ENCODE measurements at regions not wholly inside any gene's neighbourhood (a gene's known extent, or its start where the extent isn't known, plus 50 kb on each side); places are given as distances from the start of the nearest gene placed in this dataset.

- no peak for TF ChIP-seq CTCF (conservative IDR thresholded peaks at IDR 0.05; ENCODE audit: low read depth, low read length)
- no peak for TF ChIP-seq EZH2 (IDR thresholded peaks at IDR 0.05; ENCODE audit: borderline replicate concordance, low read depth, low read length, poor library complexity, severe bottlenecking)
Measured at GRCh38 chr12:88391556-88391955, 188.7 kb downstream of the KITLG start.

Measured in A673 (cell line).